SK-N-SH treated with all-trans-retinoic acid at 6 μM for 48 hours (cell line): ENCODE measurements at regions not wholly inside any gene's neighbourhood (a gene's known extent, or its start where the extent isn't known, plus 50 kb on each side); places are given as distances from the start of the nearest gene placed in this dataset.

Experiments used
- ARNTL ChIP-seq: fragments of 450-650 bp; formaldehyde crosslinking; IDR thresholded peaks from 2 replicates; pipeline ENCODE4 v1.5.0; 2020; ENCODE audit warnings: low read depth, mild to moderate bottlenecking, moderate library complexity, borderline replicate concordance
- ESRRG ChIP-seq: fragments of 250-450 bp; sonication (Bioruptor Pico); IDR thresholded peaks from 2 replicates; pipeline ENCODE4 v1.6.1; 2021; ENCODE audit warnings: mild to moderate bottlenecking
- GLIS3 ChIP-seq: fragments of 250-450 bp; sonication (Bioruptor Pico); IDR thresholded peaks from 2 replicates; pipeline ENCODE4 v1.5.0; 2020; ENCODE audit warnings: mild to moderate bottlenecking, moderate library complexity
- ISL1 ChIP-seq: fragments of 250-450 bp; sonication (Bioruptor Pico); IDR thresholded peaks from 2 replicates; pipeline ENCODE4 v2.1.2; 2022; ENCODE audit warnings: mild to moderate bottlenecking, moderate library complexity
- OSR1 ChIP-seq: fragments of 250-450 bp; sonication (Bioruptor Pico); IDR thresholded peaks from 2 replicates; pipeline ENCODE4 v1.8.0; 2022; ENCODE audit warnings: moderate library complexity, mild to moderate bottlenecking, inconsistent platforms
- PPARA ChIP-seq: fragments of 250-450 bp; sonication (Bioruptor Pico); IDR thresholded peaks from 2 replicates; pipeline ENCODE4 v1.5.0; 2020; ENCODE audit warnings: mild to moderate bottlenecking, borderline replicate concordance
- RARB ChIP-seq: fragments of 250-450 bp; sonication (Bioruptor Pico); IDR thresholded peaks from 2 replicates; pipeline ENCODE4 v1.8.0; 2021; ENCODE audit warnings: mild to moderate bottlenecking, moderate library complexity
- ZFP3 ChIP-seq: fragments of 250-450 bp; sonication (Bioruptor Pico); IDR thresholded peaks from 2 replicates; pipeline ENCODE4 v1.5.0; 2020; ENCODE audit warnings: mild to moderate bottlenecking, moderate library complexity
- ZFP30 ChIP-seq: fragments of 450-650 bp; formaldehyde crosslinking; IDR thresholded peaks from 2 replicates; pipeline ENCODE4 v1.5.0; 2022; ENCODE audit warnings: mild to moderate bottlenecking, moderate library complexity
- TF ChIP-seq, protein P1 (sequence below): fragments of 250-450 bp; sonication (Bioruptor Pico); IDR thresholded peaks from 2 replicates; pipeline ENCODE4 v1.8.0; 2021; ENCODE audit warnings: low read depth, mild to moderate bottlenecking, moderate library complexity, borderline replicate concordance
- TF ChIP-seq, protein P2 (sequence below): fragments of 250-450 bp; sonication (Bioruptor Pico); IDR thresholded peaks from 2 replicates; pipeline ENCODE4 v1.8.0; 2020; ENCODE audit warnings: mild to moderate bottlenecking, moderate library complexity, borderline replicate concordance

DNA sequence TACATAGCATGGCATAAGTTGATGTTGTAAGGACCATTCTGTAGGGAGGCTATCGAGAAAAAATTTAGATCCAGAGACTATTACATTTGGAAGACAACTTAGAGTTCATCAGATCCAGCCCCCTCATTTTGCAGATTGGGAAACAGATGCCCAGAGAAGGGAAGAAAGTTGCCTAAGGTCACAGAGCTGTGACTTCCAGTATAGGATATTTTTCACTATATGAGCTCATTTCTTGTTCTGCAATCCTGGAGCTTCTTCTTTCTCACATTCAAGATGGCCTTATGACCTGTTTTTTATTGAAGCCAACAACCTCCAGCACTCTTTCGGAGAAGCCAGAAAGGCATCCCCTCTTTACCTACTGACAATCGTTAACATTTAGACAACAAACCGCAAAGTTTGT is 421.8 kb upstream of the PLXNA2 start:
- TF ChIP-seq OSR1 (CRISPR knock-in tag) (no peak), ZFP3 (CRISPR knock-in tag) (no peak), ESRRG (CRISPR knock-in tag) (no peak), GLIS3 (CRISPR knock-in tag) (no peak), ARNTL (no peak), RARB (CRISPR knock-in tag) (no peak), PPARA (CRISPR knock-in tag) (no peak), ZFP30 (no peak), ISL1 (CRISPR knock-in tag) (no peak)
- TF ChIP-seq, protein P1, sequence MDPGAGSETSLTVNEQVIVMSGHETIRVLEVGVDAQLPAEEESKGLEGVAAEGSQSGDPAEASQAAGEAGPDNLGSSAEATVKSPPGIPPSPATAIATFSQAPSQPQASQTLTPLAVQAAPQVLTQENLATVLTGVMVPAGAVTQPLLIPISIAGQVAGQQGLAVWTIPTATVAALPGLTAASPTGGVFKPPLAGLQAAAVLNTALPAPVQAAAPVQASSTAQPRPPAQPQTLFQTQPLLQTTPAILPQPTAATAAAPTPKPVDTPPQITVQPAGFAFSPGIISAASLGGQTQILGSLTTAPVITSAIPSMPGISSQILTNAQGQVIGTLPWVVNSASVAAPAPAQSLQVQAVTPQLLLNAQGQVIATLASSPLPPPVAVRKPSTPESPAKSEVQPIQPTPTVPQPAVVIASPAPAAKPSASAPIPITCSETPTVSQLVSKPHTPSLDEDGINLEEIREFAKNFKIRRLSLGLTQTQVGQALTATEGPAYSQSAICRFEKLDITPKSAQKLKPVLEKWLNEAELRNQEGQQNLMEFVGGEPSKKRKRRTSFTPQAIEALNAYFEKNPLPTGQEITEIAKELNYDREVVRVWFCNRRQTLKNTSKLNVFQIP (CRISPR knock-in tag) = no peak
- TF ChIP-seq, protein P2, sequence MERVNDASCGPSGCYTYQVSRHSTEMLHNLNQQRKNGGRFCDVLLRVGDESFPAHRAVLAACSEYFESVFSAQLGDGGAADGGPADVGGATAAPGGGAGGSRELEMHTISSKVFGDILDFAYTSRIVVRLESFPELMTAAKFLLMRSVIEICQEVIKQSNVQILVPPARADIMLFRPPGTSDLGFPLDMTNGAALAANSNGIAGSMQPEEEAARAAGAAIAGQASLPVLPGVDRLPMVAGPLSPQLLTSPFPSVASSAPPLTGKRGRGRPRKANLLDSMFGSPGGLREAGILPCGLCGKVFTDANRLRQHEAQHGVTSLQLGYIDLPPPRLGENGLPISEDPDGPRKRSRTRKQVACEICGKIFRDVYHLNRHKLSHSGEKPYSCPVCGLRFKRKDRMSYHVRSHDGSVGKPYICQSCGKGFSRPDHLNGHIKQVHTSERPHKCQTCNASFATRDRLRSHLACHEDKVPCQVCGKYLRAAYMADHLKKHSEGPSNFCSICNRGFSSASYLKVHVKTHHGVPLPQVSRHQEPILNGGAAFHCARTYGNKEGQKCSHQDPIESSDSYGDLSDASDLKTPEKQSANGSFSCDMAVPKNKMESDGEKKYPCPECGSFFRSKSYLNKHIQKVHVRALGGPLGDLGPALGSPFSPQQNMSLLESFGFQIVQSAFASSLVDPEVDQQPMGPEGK (CRISPR knock-in tag) = no peak
